RWPE2 (cell line): ENCODE measurements at regions not wholly inside any gene's neighbourhood (a gene's known extent, or its start where the extent isn't known, plus 50 kb on each side); places are given as distances from the start of the nearest gene placed in this dataset.
A peak's percentile ranks its signal among the peaks of the same experiment; 100 is the strongest.
"Not testable (repeated sequence)": the region's sequence is repeated elsewhere in the genome, so short reads cannot be mapped to it uniquely, and the experiment has no call there.

Experiments used
- ATAC-seq: fragments of 200-7000 bp; cut with Tn5 transposase; 3 replicates; pipeline ENCODE4 v1.9.1; 2021; ENCODE audit warnings: low read depth
- DNase-seq: peaks from one replicate; pipeline ENCODE4 v3.0.0-alpha.2; 2020; ENCODE audit warnings: low spot score
- H3K27ac ChIP-seq: fragments of 450-650 bp; 2 replicates; pipeline ENCODE4 v1.5.1; 2017; ENCODE audit warnings: mild to moderate bottlenecking; ENCODE audit not compliant: poor library complexity, severe bottlenecking
- H3K27me3 ChIP-seq: fragments of 250-450 bp; sonication (Bioruptor Pico); 2 replicates; pipeline ENCODE4 v1.5.1; 2021; ENCODE audit warnings: mild to moderate bottlenecking, moderate library complexity; ENCODE audit not compliant: insufficient read depth, poor library complexity, severe bottlenecking
- H3K36me3 ChIP-seq: fragments of 250-450 bp; sonication (Bioruptor Pico); 2 replicates; pipeline ENCODE4 v1.5.1; 2020; ENCODE audit warnings: low read depth, mild to moderate bottlenecking, moderate library complexity
- H3K4me1 ChIP-seq: fragments of 250-450 bp; sonication (Bioruptor Pico); 2 replicates; pipeline ENCODE4 v1.5.1; 2021; ENCODE audit warnings: mild to moderate bottlenecking, moderate library complexity; ENCODE audit not compliant: insufficient read depth, poor library complexity, severe bottlenecking
- H3K4me3 ChIP-seq: fragments of 250-450 bp; sonication (Bioruptor Pico); 2 replicates; pipeline ENCODE4 v1.5.1; 2021; ENCODE audit warnings: mild to moderate bottlenecking, moderate library complexity; ENCODE audit not compliant: severe bottlenecking
- H3K9me3 ChIP-seq: fragments of 250-450 bp; sonication (Bioruptor Pico); 2 replicates; pipeline ENCODE4 v1.5.1; 2021; ENCODE audit warnings: mild to moderate bottlenecking, moderate library complexity; ENCODE audit not compliant: severe bottlenecking
- TF ChIP-seq, protein P1 (sequence below): fragments of 450-650 bp; IDR thresholded peaks from one replicate; pipeline ENCODE4 v1.5.1; 2017; ENCODE audit warnings: mild to moderate bottlenecking, moderate library complexity; ENCODE audit not compliant: poor library complexity, severe bottlenecking

DNA sequence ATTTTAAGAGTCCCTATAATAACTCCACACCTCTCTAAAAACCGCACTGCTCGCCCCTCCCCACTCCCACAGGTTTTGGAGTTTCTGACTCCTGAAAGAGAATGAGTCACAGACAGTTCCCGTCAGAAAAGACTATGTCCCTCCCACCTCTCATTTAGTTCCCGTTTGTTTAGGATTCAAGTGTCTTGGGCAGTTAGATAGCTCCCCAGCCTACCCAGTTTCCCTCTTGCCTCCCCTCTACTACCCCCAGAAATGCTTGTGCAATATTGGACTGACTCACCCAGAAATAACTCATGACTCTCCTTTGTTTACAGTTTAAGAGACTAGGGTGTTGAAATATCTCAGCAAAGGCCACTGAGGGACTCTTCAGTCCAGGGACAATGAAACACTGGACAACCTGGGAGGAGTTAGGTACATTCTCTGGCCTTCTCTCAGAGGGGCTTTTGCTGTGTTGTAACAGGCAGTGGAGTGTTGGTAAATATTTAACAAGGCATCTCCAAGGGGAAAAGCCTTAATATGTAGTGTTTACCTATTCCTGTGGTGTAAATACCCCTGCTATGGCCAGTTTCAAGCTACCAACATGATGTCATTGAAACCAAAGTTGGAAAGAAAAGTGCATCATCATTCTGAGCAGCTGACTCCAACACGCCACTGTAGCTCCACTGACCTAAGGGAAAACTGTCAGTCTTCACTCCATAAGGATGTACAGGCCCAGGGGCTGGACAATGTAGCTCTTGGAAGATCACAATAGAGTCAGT lies 96.1 kb upstream of the CHD2 start:
- Histone ChIP-seq H3K27me3 (no peaks in the 10 kb centered on the region), H3K4me1 (peaks cover 34% of the 10 kb centered on the region), H3K27ac (peak overlapping the region; percentile 83), H3K9me3 (no peaks in the 10 kb centered on the region), H3K36me3 (no peaks in the 10 kb centered on the region), H3K4me3 (no peak overlapping the region)
- DNase-seq (peak; percentile 99), ATAC-seq (peak; percentile 91)
- TF ChIP-seq, protein P1, sequence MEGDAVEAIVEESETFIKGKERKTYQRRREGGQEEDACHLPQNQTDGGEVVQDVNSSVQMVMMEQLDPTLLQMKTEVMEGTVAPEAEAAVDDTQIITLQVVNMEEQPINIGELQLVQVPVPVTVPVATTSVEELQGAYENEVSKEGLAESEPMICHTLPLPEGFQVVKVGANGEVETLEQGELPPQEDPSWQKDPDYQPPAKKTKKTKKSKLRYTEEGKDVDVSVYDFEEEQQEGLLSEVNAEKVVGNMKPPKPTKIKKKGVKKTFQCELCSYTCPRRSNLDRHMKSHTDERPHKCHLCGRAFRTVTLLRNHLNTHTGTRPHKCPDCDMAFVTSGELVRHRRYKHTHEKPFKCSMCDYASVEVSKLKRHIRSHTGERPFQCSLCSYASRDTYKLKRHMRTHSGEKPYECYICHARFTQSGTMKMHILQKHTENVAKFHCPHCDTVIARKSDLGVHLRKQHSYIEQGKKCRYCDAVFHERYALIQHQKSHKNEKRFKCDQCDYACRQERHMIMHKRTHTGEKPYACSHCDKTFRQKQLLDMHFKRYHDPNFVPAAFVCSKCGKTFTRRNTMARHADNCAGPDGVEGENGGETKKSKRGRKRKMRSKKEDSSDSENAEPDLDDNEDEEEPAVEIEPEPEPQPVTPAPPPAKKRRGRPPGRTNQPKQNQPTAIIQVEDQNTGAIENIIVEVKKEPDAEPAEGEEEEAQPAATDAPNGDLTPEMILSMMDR: no peak

DNA sequence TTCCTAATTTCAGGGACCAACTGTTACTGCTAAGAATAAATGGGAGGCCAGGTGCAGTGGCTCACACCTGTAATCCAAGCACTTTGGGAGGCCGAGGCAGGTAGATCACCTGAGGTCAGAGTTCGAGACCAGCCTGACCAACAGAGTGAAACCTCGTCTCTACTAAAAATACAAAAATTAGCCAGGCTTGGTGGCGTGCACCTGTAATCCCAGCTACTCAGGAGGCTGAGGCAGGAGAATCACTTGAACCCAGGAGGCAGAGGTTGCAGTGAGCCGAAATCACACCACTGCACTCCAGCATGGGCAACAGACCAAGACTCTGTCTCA lies 95.6 kb upstream of the CHD2 start:
- H3K9me3 ChIP-seq, H3K36me3 ChIP-seq, ATAC-seq, H3K27me3 ChIP-seq, DNase-seq, H3K4me3 ChIP-seq: not testable (repeated sequence)
- Histone ChIP-seq H3K27ac (peak overlapping the region; percentile 83), H3K4me1 (peaks cover 34% of the 10 kb centered on the region)

- no peak for ATAC-seq
- H3K27ac ChIP-seq: peak overlapping the region; percentile 83
- H3K4me1 ChIP-seq: peaks cover 40% of the 10 kb centered on the region
- H3K36me3 ChIP-seq: no peaks in the 10 kb centered on the region
- no peak for DNase-seq
- no peaks in the 10 kb centered on the region for H3K9me3 ChIP-seq
- no peaks in the 10 kb centered on the region for H3K27me3 ChIP-seq
- TF ChIP-seq, protein P1: no peak
- H3K4me3 ChIP-seq: no peak overlapping the region
These were observed 94.9 kb upstream of the CHD2 start for GRCh38 chr15:92805080-92805690.

DNA sequence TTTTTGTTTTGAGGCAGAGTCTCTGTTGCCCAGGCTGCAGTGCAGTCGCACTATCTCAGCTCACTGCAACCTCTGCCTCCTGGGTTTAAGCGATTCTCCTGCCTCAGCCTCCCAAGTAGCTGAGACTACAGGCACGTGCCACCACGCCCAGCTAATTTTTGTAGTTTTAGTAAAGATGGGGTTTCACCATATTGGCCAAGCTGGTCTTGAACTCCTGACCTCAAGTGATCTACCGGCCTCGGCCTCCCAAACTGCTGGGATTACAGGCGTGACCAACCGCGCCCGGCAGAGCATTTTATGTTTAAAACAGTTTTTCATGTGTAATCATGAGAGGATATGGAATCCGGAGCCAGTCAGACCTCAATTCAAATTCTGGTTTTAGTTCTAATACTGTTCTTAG lies 94.0 kb upstream of the CHD2 start:
- not testable (repeated sequence) for H3K27me3 ChIP-seq, ATAC-seq, H3K9me3 ChIP-seq, H3K36me3 ChIP-seq, DNase-seq, H3K4me3 ChIP-seq
- H3K4me1 ChIP-seq: peaks cover 44% of the 10 kb centered on the region
- peak overlapping the region; percentile 83 for H3K27ac ChIP-seq

DNA sequence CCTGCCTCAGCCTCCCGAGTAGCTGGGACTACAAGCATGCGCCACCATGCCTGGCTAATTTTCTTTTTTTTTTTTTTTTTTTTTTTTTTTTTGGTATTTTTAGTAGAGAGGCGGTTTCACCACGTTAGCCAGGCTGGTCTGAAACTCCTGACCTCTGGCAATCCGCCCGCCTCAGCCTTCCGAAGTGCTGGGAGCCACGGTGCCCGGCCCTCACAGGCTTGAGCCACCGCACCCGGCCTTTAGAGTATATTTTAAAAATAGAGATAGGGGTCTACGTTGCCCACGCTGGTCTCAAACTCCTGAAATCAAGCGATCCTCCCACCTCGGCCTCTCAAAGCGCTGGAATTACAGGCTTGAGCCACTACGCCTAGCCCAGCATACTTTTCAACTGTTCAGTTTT lies 93.4 kb upstream of the CHD2 start:
- H3K4me3 ChIP-seq: no peak overlapping the region
- H3K9me3 ChIP-seq: no peaks in the 10 kb centered on the region
- peak; percentile 41 for DNase-seq
- no peaks in the 10 kb centered on the region for H3K36me3 ChIP-seq
- H3K27ac ChIP-seq: peak overlapping the region; percentile 83
- peaks cover 40% of the 10 kb centered on the region for H3K4me1 ChIP-seq
- TF ChIP-seq, protein P1: no peak
- no peak for ATAC-seq
- H3K27me3 ChIP-seq: no peaks in the 10 kb centered on the region
